ENCODE measurements at regions not wholly inside any gene's neighbourhood (a gene's known extent, or its start where the extent isn't known, plus 50 kb on each side); places are given as distances from the start of the nearest gene placed in this dataset.

GRCh38 chr6:139944131-139944530, 569.7 kb upstream of the CITED2 start:
- Mint-ChIP-seq H3K27me3 (ENCODE audit: low read depth) (no peaks in the 10 kb centered on the region), H3K27ac (peak overlapping the region; percentile 39 to 89 (median 52))
- no peak for TF ChIP-seq CTCF (IDR thresholded peaks at IDR 0.05; ENCODE audit: unreplicated experiment in 3 of 3)

GRCh38 chr6:139943391-139943790, 568.9 kb upstream of the CITED2 start:
- Mint-ChIP-seq H3K4me1 (peaks cover 26% of the 10 kb centered on the region), H3K36me3 (ENCODE audit: low read depth) (no peaks in the 10 kb centered on the region), H3K27me3 (ENCODE audit: low read depth) (no peaks in the 10 kb centered on the region), H3K4me3 (no peak overlapping the region), H3K9me3 (peaks cover under 1% of the 10 kb centered on the region), H3K27ac (peak overlapping the region; percentile 39 to 89 (median 52))
- no peak for TF ChIP-seq CTCF (IDR thresholded peaks at IDR 0.05; ENCODE audit: unreplicated experiment in 3 of 3)

More at GRCh38 chr6:139944131-139944530, 569.7 kb upstream of the CITED2 start:
- Mint-ChIP-seq H3K36me3 (ENCODE audit: low read depth) (no peaks in the 10 kb centered on the region), H3K4me3 (no peak overlapping the region), H3K4me1 (peaks cover 26% of the 10 kb centered on the region), H3K9me3 (peaks cover 6% of the 10 kb centered on the region)

- H3K4me1 Mint-ChIP-seq, result peaks cover 26% of the 10 kb centered on the region
- H3K4me3 Mint-ChIP-seq, result no peak overlapping the region
- H3K27me3 Mint-ChIP-seq (ENCODE audit: low read depth), result no peaks in the 10 kb centered on the region
- peak overlapping the region; percentile 52 to 89 (median 74) for H3K27ac Mint-ChIP-seq
- no peak for TF ChIP-seq CTCF (IDR thresholded peaks at IDR 0.05; ENCODE audit: unreplicated experiment in 3 of 3)
- no peaks in the 10 kb centered on the region for H3K36me3 Mint-ChIP-seq (ENCODE audit: low read depth)
- no peaks in the 10 kb centered on the region for H3K9me3 Mint-ChIP-seq
Observed at GRCh38 chr6:139942331-139942730, 567.9 kb upstream of the CITED2 start.

DNA sequence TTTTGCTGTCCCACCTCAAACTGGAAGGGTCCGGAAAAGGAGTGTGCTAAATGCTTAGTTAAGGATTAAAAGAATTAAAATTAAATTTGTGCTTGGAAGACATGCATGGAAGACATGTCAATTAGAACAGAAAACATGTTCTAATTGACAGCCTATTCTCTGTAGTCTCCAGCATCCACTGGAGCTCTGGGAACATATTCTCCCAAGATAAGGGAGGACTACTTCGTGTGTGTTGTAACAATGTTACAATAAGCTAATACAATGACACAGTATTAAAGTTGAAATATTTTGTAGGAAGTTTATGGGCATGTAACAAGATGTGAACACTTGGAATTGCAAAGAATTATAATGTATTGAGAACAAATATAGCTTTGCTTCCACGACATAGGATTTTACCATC, 567.4 kb upstream of the CITED2 start:
- no peak overlapping the region for H3K4me3 Mint-ChIP-seq
- H3K9me3 Mint-ChIP-seq, result no peaks in the 10 kb centered on the region
- no peaks in the 10 kb centered on the region for H3K36me3 Mint-ChIP-seq (ENCODE audit: low read depth)
- no peaks in the 10 kb centered on the region for H3K27me3 Mint-ChIP-seq (ENCODE audit: low read depth)
- peaks cover 26% of the 10 kb centered on the region for H3K4me1 Mint-ChIP-seq
- TF ChIP-seq CTCF (IDR thresholded peaks at IDR 0.05; ENCODE audit: unreplicated experiment in 3 of 3), result no peak
- peak overlapping the region; percentile 52 to 89 (median 74) for H3K27ac Mint-ChIP-seq

DNA sequence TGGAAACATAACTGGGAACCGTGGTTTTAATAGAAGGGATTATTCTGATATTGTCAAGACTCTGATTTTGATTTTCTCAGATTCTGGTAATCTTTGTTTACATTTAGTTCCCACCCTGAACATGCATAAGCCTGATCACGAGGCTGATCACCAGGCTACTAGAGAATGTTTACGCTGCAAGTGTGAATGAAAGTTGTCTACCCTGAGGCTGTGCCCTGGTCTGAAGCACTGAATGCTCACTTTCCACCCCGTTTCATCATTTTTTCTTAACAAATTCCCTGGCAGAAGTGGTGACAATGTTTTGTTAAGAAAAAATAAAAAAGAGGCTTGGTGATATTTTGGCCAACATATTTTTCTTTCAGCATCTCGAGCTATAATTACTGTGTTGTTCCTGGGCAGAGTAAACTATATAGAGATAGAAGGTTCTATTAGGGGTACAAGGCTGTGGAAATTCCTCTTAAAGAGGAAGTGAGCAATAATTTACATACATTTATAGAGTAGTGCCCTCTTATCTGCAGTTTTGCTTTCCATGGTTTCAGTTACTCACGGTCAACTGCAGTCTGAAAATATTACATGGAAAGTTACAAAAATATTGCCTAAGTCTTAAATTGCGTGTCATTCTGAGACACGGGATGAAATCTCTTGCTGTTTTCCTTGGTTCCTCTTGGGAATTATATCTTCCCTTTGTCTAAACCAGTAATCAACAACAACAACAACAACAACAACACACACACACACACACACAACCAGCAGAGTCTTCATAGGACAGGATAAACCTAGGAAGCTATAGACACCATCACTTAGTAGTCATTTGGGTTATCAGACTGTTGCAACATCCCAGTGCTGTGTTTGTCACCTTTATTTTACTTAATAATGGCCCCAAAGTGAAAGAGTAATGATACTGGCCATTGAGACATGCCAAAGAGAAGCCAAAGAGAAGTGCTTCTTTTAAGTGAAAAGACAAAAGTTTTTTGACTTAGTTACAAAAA, 566.6 kb upstream of the CITED2 start:
- Mint-ChIP-seq H3K27ac (peak overlapping the region in 1 of 3 experiments; percentile 89), H3K9me3 (no peaks in the 10 kb centered on the region), H3K4me3 (no peak overlapping the region), H3K4me1 (peaks cover 26% of the 10 kb centered on the region), H3K36me3 (ENCODE audit: low read depth) (no peaks in the 10 kb centered on the region), H3K27me3 (ENCODE audit: low read depth) (no peaks in the 10 kb centered on the region)
- TF ChIP-seq CTCF (IDR thresholded peaks at IDR 0.05; ENCODE audit: unreplicated experiment in 3 of 3), result no peak

Measured in nephron (organoid).